GM23338 (cell line): ENCODE measurements at regions not wholly inside any gene's neighbourhood (a gene's known extent, or its start where the extent isn't known, plus 50 kb on each side); places are given as distances from the start of the nearest gene placed in this dataset.

Experiments
- ATAC-seq: fragments of 200-7000 bp; cut with Tn5 transposase; 3 replicates; pipeline ENCODE4 v1.9.1; 2020
- DNase-seq: peaks from one replicate; pipeline ENCODE4 v3.0.0-alpha.2; 2015; ENCODE audit warnings: low spot score
- H2AFZ ChIP-seq: fragments of 200-600 bp; sonication (generic); 2 replicates; pipeline ENCODE4 v1.8.0; 2016; ENCODE audit warnings: antibody characterized with exemption, mild to moderate bottlenecking, moderate library complexity
- H3F3A ChIP-seq: fragments of 200-600 bp; sonication (generic); replicated peaks from 2 replicates; pipeline ENCODE4 v1.8.0; 2017; ENCODE audit warnings: antibody characterized with exemption, mixed run types, low read depth
- H3K27ac ChIP-seq: fragments of 200-600 bp; sonication (generic); 2 replicates; pipeline ENCODE4 v1.6.1; 2016; ENCODE audit warnings: low read depth
- H3K27me3 ChIP-seq: fragments of 200-600 bp; sonication (generic); 2 replicates; pipeline ENCODE4 v1.8.0; 2016; ENCODE audit warnings: mild to moderate bottlenecking, mixed run types, moderate library complexity; ENCODE audit not compliant: insufficient read depth
- H3K36me3 ChIP-seq: fragments of 200-600 bp; sonication (generic); 2 replicates; pipeline ENCODE4 v1.8.0; 2016; ENCODE audit warnings: mild to moderate bottlenecking; ENCODE audit not compliant: insufficient read depth
- H3K4me1 ChIP-seq: fragments of 200-600 bp; sonication (generic); 2 replicates; pipeline ENCODE4 v1.8.0; 2016; ENCODE audit warnings: mild to moderate bottlenecking, moderate library complexity; ENCODE audit not compliant: insufficient read depth
- H3K4me2 ChIP-seq: fragments of 200-600 bp; sonication (generic); 2 replicates; pipeline ENCODE4 v1.7.1; 2017; ENCODE audit warnings: mixed run types
- H3K4me3 ChIP-seq: fragments of 200-600 bp; sonication (generic); 2 replicates; pipeline ENCODE4 v1.6.1; 2016; ENCODE audit warnings: mixed run types
- H3K79me2 ChIP-seq: fragments of 200-600 bp; sonication (generic); replicated peaks from 2 replicates; pipeline ENCODE4 v1.8.0; 2017; ENCODE audit warnings: mild to moderate bottlenecking; ENCODE audit not compliant: insufficient read depth
- H3K9me2 ChIP-seq: fragments of 200-600 bp; sonication (generic); 2 replicates; pipeline ENCODE4 v1.8.0; 2017; ENCODE audit not compliant: insufficient read depth
- H4K20me1 ChIP-seq: fragments of 200-600 bp; sonication (generic); replicated peaks from 2 replicates; pipeline ENCODE4 v1.8.0; 2017; ENCODE audit warnings: mild to moderate bottlenecking; ENCODE audit not compliant: insufficient read depth
- H3K27ac Mint-ChIP-seq: 2 replicates; pipeline ENCODE4 v1.8.0; 2020; ENCODE audit warnings: inconsistent platforms, mild to moderate bottlenecking, moderate library complexity, mixed read lengths
- H3K27me3 Mint-ChIP-seq: 3 replicates; pipeline ENCODE4 v1.8.0; 2022; ENCODE audit warnings: low read depth, mild to moderate bottlenecking, moderate library complexity, mixed read lengths, inconsistent platforms; ENCODE audit not compliant: insufficient read depth, poor library complexity
- H3K36me3 Mint-ChIP-seq: 3 replicates; pipeline ENCODE4 v1.8.0; 2021; ENCODE audit warnings: low read depth, mild to moderate bottlenecking, inconsistent platforms, moderate library complexity, mixed read lengths
- H3K4me1 Mint-ChIP-seq: 3 replicates; pipeline ENCODE4 v1.8.0; 2020; ENCODE audit warnings: mild to moderate bottlenecking, inconsistent platforms, mixed read lengths
- H3K4me3 Mint-ChIP-seq: 3 replicates; pipeline ENCODE4 v1.8.0; 2021; ENCODE audit warnings: moderate library complexity, mild to moderate bottlenecking, inconsistent platforms, mixed read lengths
- H3K9me3 Mint-ChIP-seq: 3 replicates; pipeline ENCODE4 v1.8.0; 2020; ENCODE audit warnings: moderate library complexity, mild to moderate bottlenecking, inconsistent platforms, mixed read lengths
- CREB1 ChIP-seq: fragments of 250-450 bp; sonication (Bioruptor Pico); IDR thresholded peaks from 2 replicates; pipeline ENCODE4 v1.5.0; 2020; ENCODE audit warnings: low read depth, mild to moderate bottlenecking, moderate library complexity
- EZH2phosphoT487 ChIP-seq: fragments of 200-600 bp; sonication (generic); IDR thresholded peaks from one replicate; pipeline ENCODE4 v1.8.1; 2018; ENCODE audit warnings: antibody characterized with exemption; ENCODE audit not compliant: unreplicated experiment
- JUNB ChIP-seq: IDR thresholded peaks from one replicate; pipeline ENCODE4 v1.6.1; 2016; ENCODE audit warnings: antibody characterized with exemption; ENCODE audit not compliant: unreplicated experiment
- NANOG ChIP-seq: IDR thresholded peaks from 2 replicates; pipeline ENCODE4 v1.6.1; 2016; ENCODE audit warnings: antibody characterized with exemption, borderline replicate concordance
- POLR2AphosphoS5 ChIP-seq: IDR thresholded peaks from 2 replicates; pipeline ENCODE4 v1.6.1; 2016; ENCODE audit warnings: antibody characterized with exemption, low read depth
- STAT1 ChIP-seq: IDR thresholded peaks from one replicate; pipeline ENCODE4 v1.6.1; 2016; ENCODE audit warnings: antibody characterized with exemption; ENCODE audit not compliant: unreplicated experiment
- ZNF114 ChIP-seq: fragments of 250-450 bp; sonication (Bioruptor Pico); IDR thresholded peaks from 2 replicates; pipeline ENCODE4 v1.5.0; 2020; ENCODE audit warnings: mild to moderate bottlenecking, moderate library complexity
- TF ChIP-seq, protein P1 (sequence below): fragments of 250-450 bp; sonication (Bioruptor Pico); IDR thresholded peaks from 2 replicates; pipeline ENCODE4 v1.5.0; 2020; ENCODE audit warnings: mild to moderate bottlenecking, moderate library complexity
- TF ChIP-seq, protein P2 (sequence below): IDR thresholded peaks from one replicate; pipeline ENCODE4 v1.6.1; 2018; ENCODE audit warnings: antibody characterized with exemption; ENCODE audit not compliant: unreplicated experiment

DNA sequence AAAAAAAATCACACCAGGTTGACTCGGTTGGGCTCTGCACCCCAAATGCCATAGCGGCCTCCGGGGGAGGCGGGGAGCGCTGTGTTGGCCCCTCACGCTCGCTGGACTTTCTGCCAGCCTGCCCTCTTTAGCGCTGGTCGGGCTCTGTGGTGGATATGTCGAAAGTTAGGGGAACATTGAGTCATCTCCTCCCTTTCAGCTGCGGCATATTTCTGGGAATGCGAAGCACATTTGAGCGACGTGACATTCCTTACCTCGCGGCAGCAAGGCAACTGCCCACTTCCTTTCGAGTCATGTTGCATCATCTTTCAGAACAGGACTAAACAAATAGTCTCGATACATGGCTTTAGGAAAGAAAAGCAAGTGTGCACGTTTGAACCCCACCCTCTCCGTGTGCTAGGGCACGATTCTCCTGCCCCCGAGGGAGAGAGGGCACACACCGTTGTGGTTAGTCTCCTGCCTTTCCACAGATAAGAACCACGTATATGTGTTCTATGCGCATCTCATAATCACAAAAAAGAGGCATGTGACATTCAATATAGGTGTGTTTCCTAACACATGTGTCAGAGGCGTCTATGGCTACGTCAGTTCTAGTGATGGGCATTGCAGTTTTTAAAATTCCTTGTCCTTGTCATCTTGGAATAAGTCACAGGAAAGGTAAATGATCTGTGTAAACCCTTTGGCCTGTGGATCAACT lies 105.9 kb upstream of the SLC45A1 start:
- Mint-ChIP-seq H3K4me3 (no peak overlapping the region), H3K9me3 (no peaks in the 10 kb centered on the region), H3K27ac (no peak overlapping the region), H3K36me3 (no peaks in the 10 kb centered on the region), H3K27me3 (peaks cover 6% of the 10 kb centered on the region), H3K4me1 (peaks cover 48% of the 10 kb centered on the region)
- Histone ChIP-seq H3K9me2 (no peaks in the 10 kb centered on the region), H2AFZ (peak overlapping the region; percentile 83; the same call in 1 of the 2 replicates), H3K4me2 (no peak overlapping the region), H3K27ac (no peak overlapping the region), H3K4me3 (no peak overlapping the region), H3K27me3 (no peaks in the 10 kb centered on the region), H3K79me2 (no peaks in the 10 kb centered on the region), H3F3A (peaks cover 10% of the 10 kb centered on the region; the same call in 1 of the 2 replicates), H4K20me1 (no peaks in the 10 kb centered on the region), H3K36me3 (no peaks in the 10 kb centered on the region), H3K4me1 (peaks cover 32% of the 10 kb centered on the region)
- DNase-seq = peak; percentile 43
- ATAC-seq = no peak
- TF ChIP-seq JUNB (no peak), STAT1 (no peak), EZH2phosphoT487 (no peak), CREB1 (CRISPR knock-in tag) (no peak), POLR2AphosphoS5 (no peak), NANOG (no peak), ZNF114 (CRISPR knock-in tag) (no peak)
- TF ChIP-seq, protein P1, sequence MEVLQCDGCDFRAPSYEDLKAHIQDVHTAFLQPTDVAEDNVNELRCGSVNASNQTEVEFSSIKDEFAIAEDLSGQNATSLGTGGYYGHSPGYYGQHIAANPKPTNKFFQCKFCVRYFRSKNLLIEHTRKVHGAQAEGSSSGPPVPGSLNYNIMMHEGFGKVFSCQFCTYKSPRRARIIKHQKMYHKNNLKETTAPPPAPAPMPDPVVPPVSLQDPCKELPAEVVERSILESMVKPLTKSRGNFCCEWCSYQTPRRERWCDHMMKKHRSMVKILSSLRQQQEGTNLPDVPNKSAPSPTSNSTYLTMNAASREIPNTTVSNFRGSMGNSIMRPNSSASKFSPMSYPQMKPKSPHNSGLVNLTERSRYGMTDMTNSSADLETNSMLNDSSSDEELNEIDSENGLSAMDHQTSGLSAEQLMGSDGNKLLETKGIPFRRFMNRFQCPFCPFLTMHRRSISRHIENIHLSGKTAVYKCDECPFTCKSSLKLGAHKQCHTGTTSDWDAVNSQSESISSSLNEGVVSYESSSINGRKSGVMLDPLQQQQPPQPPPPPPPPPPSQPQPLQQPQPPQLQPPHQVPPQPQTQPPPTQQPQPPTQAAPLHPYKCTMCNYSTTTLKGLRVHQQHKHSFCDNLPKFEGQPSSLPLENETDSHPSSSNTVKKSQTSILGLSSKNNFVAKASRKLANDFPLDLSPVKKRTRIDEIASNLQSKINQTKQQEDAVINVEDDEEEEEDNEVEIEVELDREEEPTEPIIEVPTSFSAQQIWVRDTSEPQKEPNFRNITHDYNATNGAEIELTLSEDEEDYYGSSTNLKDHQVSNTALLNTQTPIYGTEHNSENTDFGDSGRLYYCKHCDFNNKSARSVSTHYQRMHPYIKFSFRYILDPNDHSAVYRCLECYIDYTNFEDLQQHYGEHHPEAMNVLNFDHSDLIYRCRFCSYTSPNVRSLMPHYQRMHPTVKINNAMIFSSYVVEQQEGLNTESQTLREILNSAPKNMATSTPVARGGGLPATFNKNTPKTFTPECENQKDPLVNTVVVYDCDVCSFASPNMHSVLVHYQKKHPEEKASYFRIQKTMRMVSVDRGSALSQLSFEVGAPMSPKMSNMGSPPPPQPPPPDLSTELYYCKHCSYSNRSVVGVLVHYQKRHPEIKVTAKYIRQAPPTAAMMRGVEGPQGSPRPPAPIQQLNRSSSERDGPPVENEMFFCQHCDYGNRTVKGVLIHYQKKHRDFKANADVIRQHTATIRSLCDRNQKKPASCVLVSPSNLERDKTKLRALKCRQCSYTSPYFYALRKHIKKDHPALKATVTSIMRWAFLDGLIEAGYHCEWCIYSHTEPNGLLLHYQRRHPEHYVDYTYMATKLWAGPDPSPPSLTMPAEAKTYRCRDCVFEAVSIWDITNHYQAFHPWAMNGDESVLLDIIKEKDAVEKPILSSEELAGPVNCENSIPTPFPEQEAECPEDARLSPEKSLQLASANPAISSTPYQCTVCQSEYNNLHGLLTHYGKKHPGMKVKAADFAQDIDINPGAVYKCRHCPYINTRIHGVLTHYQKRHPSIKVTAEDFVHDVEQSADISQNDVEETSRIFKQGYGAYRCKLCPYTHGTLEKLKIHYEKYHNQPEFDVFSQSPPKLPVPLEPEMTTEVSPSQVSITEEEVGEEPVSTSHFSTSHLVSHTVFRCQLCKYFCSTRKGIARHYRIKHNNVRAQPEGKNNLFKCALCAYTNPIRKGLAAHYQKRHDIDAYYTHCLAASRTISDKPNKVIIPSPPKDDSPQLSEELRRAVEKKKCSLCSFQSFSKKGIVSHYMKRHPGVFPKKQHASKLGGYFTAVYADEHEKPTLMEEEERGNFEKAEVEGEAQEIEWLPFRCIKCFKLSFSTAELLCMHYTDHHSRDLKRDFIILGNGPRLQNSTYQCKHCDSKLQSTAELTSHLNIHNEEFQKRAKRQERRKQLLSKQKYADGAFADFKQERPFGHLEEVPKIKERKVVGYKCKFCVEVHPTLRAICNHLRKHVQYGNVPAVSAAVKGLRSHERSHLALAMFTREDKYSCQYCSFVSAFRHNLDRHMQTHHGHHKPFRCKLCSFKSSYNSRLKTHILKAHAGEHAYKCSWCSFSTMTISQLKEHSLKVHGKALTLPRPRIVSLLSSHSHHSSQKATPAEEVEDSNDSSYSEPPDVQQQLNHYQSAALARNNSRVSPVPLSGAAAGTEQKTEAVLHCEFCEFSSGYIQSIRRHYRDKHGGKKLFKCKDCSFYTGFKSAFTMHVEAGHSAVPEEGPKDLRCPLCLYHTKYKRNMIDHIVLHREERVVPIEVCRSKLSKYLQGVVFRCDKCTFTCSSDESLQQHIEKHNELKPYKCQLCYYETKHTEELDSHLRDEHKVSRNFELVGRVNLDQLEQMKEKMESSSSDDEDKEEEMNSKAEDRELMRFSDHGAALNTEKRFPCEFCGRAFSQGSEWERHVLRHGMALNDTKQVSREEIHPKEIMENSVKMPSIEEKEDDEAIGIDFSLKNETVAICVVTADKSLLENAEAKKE (CRISPR knock-in tag) = no peak
- TF ChIP-seq, protein P2, sequence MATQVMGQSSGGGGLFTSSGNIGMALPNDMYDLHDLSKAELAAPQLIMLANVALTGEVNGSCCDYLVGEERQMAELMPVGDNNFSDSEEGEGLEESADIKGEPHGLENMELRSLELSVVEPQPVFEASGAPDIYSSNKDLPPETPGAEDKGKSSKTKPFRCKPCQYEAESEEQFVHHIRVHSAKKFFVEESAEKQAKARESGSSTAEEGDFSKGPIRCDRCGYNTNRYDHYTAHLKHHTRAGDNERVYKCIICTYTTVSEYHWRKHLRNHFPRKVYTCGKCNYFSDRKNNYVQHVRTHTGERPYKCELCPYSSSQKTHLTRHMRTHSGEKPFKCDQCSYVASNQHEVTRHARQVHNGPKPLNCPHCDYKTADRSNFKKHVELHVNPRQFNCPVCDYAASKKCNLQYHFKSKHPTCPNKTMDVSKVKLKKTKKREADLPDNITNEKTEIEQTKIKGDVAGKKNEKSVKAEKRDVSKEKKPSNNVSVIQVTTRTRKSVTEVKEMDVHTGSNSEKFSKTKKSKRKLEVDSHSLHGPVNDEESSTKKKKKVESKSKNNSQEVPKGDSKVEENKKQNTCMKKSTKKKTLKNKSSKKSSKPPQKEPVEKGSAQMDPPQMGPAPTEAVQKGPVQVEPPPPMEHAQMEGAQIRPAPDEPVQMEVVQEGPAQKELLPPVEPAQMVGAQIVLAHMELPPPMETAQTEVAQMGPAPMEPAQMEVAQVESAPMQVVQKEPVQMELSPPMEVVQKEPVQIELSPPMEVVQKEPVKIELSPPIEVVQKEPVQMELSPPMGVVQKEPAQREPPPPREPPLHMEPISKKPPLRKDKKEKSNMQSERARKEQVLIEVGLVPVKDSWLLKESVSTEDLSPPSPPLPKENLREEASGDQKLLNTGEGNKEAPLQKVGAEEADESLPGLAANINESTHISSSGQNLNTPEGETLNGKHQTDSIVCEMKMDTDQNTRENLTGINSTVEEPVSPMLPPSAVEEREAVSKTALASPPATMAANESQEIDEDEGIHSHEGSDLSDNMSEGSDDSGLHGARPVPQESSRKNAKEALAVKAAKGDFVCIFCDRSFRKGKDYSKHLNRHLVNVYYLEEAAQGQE = no peak
